GM23338 (cell line): ENCODE measurements at regions not wholly inside any gene's neighbourhood (a gene's known extent, or its start where the extent isn't known, plus 50 kb on each side); places are given as distances from the start of the nearest gene placed in this dataset.

Source experiments
- CTCF ChIP-seq, 2 experiments: fragments of 200-600 bp in 1 of 2; sonication (generic) in 1 of 2; conservative IDR thresholded peaks; 2 replicates each; pipeline versions ENCODE4 v1.5.1 to v1.6.1; 2016 to 2017; ENCODE audit warnings: antibody characterized with exemption in 2 of 2, low read depth in 2 of 2, mild to moderate bottlenecking in 2 of 2, moderate library complexity in 1 of 2
- EZH2 ChIP-seq: fragments of 200-600 bp; sonication (generic); IDR thresholded peaks from one replicate; pipeline ENCODE4 v1.8.0; 2017; ENCODE audit warnings: antibody characterized with exemption, mild to moderate bottlenecking, low read depth; ENCODE audit not compliant: unreplicated experiment
- EZH2phosphoT487 ChIP-seq: fragments of 200-600 bp; sonication (generic); IDR thresholded peaks from one replicate; pipeline ENCODE4 v1.8.1; 2018; ENCODE audit warnings: antibody characterized with exemption; ENCODE audit not compliant: unreplicated experiment
- POLR2AphosphoS5 ChIP-seq: IDR thresholded peaks from 2 replicates; pipeline ENCODE4 v1.6.1; 2016; ENCODE audit warnings: antibody characterized with exemption, low read depth
- STAT1 ChIP-seq: IDR thresholded peaks from one replicate; pipeline ENCODE4 v1.6.1; 2016; ENCODE audit warnings: antibody characterized with exemption; ENCODE audit not compliant: unreplicated experiment

- TF ChIP-seq CTCF (conservative IDR thresholded peaks at IDR 0.05; ENCODE audit: low read depth in 2 of 2) (no peak), EZH2 (no peak), POLR2AphosphoS5 (no peak), EZH2phosphoT487 (no peak), STAT1 (no peak)
These were observed 193.0 kb downstream of the FASLG start for GRCh38 chr1:172851856-172852255.
